ENCODE measurements at regions not wholly inside any gene's neighbourhood (a gene's known extent, or its start where the extent isn't known, plus 50 kb on each side); places are given as distances from the start of the nearest gene placed in this dataset.
A peak's percentile ranks its signal among the peaks of the same experiment; 100 is the strongest.

- ChIA-PET CTCF (no interaction called here), POLR2A (no interaction called here)
- ATAC-seq (peak; percentile 75), DNase-seq (ENCODE audit: low spot score) (peak; percentile 16)
- H3K27ac Mint-ChIP-seq: 0 out of 2 replicates have a peak overlapping the region, but pooled peaks have one; percentile 37
- no peaks in the 10 kb centered on the region for H3K9me3 Mint-ChIP-seq
- TF ChIP-seq FOXK1 (CRISPR knock-in tag; IDR thresholded peaks at IDR 0.05) (0 out of 2 replicates have a peak, but pooled peaks have one; percentile 32), ARID4B (CRISPR knock-in tag; IDR thresholded peaks at IDR 0.05; ENCODE audit: borderline replicate concordance) (no peak), SP1 (CRISPR knock-in tag; conservative IDR thresholded peaks at IDR 0.05) (0 out of 2 replicates have a peak, but pooled peaks have one; percentile 34)
- no peak overlapping the region for H3K4me3 Mint-ChIP-seq
- H3K27me3 Mint-ChIP-seq (ENCODE audit: low read depth): peaks cover 39% of the 10 kb centered on the region
- H3K36me3 Mint-ChIP-seq: 0 out of 2 replicates have a peak, but pooled peaks cover 3% of the 10 kb centered on the region
- peaks cover 51% of the 10 kb centered on the region for H3K4me1 Mint-ChIP-seq
Measured at GRCh38 chrX:34557733-34558132, 99.4 kb downstream of the TMEM47 start.

- POLR2A ChIA-PET: no interaction called here
- Mint-ChIP-seq H3K4me3 (no peak overlapping the region), H3K9me3 (no peaks in the 10 kb centered on the region), H3K27ac (no peak overlapping the region), H3K27me3 (ENCODE audit: low read depth) (peaks cover 39% of the 10 kb centered on the region), H3K4me1 (peaks cover 56% of the 10 kb centered on the region), H3K36me3 (0 out of 2 replicates have a peak, but pooled peaks cover 3% of the 10 kb centered on the region)
- CTCF ChIA-PET: no interaction called here
- ATAC-seq (no peak), DNase-seq (ENCODE audit: low spot score) (no peak)
- TF ChIP-seq NFE2L1 (CRISPR knock-in tag; IDR thresholded peaks at IDR 0.05) (no peak), TEAD4 (CRISPR knock-in tag; IDR thresholded peaks at IDR 0.05) (no peak), SP1 (CRISPR knock-in tag; conservative IDR thresholded peaks at IDR 0.05) (no peak), HMGXB4 (CRISPR knock-in tag; IDR thresholded peaks at IDR 0.05) (no peak), RELA (CRISPR knock-in tag; IDR thresholded peaks at IDR 0.05; ENCODE audit: borderline replicate concordance) (no peak), TCF7 (CRISPR knock-in tag; IDR thresholded peaks at IDR 0.05; ENCODE audit: low read depth) (no peak), ZNF423 (CRISPR knock-in tag; IDR thresholded peaks at IDR 0.05) (no peak), NR2C2 (CRISPR knock-in tag; IDR thresholded peaks at IDR 0.05) (no peak), MYBL2 (CRISPR knock-in tag; IDR thresholded peaks at IDR 0.05) (no peak), JUN (CRISPR knock-in tag; IDR thresholded peaks at IDR 0.05) (no peak), PREB (CRISPR knock-in tag; IDR thresholded peaks at IDR 0.05; ENCODE audit: borderline replicate concordance) (no peak), OVOL2 (CRISPR knock-in tag; IDR thresholded peaks at IDR 0.05; ENCODE audit: borderline replicate concordance) (no peak), ZMAT4 (CRISPR knock-in tag; IDR thresholded peaks at IDR 0.05) (no peak), AR (CRISPR knock-in tag; IDR thresholded peaks at IDR 0.05) (no peak), HMGA2 (CRISPR knock-in tag; IDR thresholded peaks at IDR 0.05) (no peak), CREB1 (CRISPR knock-in tag; IDR thresholded peaks at IDR 0.05) (no peak), ZNF281 (CRISPR knock-in tag; IDR thresholded peaks at IDR 0.05) (no peak)
Measured at GRCh38 chrX:34555481-34555880, 101.6 kb downstream of the TMEM47 start.

All from WTC11 (cell line).